HG02943 (cell line): ENCODE measurements at regions not wholly inside any gene's neighbourhood (a gene's known extent, or its start where the extent isn't known, plus 50 kb on each side); places are given as distances from the start of the nearest gene placed in this dataset.

ENCODE experiments used
- ATAC-seq: cut with Tn5 transposase; IDR thresholded peaks from one replicate; pipeline ENCODE4 v1.9.1; 2021; ENCODE audit warnings: mild to moderate bottlenecking, low read depth, moderate library complexity; ENCODE audit not compliant: unreplicated experiment

DNA sequence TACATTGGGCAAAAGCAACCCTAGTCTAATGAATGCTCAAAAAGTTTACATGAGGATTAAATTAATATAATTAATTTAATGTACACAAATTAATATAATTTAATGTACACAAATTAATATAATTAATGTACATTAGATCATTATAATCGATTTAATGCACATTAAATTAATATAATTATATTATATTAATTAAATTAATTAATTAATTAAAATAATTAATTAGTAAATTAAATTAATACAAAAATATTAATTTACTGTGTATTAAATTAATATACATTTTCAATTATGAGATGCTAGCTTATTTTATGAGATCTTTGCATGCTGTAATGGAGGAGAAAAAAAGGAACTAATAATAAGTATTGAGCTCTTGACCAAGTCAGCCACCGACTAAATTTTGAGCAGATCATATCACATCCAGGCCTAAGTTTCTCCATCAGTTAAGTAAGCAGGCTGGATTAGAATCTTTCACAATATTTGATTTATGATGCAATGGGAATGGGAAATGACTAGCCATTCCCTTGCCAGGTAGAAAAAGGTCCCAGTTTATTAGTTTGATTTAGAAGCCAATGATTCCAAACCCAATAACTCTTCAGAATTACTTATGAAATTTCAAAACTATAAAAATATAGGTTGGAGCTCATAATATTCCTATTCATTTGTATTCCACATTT, 533.4 kb upstream of the GRIA1 start:
- no peak for ATAC-seq

DNA sequence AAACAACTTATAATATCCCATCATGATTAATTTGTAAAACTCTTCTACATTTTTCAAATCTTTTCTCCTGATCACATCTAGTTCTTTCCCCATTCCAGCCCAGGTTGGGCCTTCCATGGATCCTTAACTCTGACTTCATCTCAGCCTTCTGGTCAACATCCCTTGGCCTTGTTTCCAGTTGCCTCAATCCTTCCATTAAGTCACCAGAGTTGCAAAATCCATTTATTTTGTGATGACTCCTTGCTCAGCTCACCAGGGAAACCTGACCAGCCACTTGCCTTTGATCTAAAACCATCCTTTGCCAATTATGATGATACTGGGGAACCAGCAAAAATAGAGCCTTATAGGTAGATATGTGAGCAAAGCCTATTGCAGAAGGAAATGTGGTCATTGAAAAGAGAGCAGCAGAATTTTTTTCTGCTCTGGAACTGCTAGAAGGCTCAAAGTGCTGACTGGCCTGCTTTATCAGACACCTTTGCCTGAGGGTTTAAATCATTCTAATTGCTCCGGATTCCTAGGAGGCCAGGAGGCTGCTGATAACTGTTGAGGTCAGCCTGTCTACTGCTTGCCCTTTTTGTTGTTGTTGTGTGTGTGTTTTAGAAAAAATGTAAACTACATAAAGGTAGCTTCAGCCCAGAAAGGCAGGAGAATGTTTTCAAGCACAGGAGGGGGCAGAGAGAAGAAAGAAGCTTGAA, 512.2 kb upstream of the GRIA1 start:
- ATAC-seq, result no peak

DNA sequence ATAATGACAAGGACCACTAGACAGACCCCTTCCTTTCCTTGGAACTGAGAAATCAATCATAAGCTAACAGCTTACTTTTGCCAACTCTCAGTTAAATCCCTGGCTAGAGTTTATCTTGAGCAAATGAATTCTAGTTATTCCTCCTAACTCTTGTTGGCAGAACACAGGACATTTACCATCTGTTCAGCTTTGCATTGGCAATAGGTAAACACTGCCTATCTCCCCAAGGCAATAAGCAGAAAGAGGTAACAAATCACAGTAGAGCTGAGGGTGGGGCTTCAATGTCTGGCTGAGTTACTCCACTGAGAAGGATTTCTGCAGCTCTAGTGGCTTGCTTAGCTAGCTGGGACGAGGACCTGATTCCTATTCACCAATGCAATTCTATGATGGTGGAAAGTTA, 503.3 kb upstream of the GRIA1 start:
- ATAC-seq, result no peak

- no peak for ATAC-seq
Measured at GRCh38 chr5:152990217-152990616, 500.3 kb upstream of the GRIA1 start.

- ATAC-seq, result no peak
Measured at GRCh38 chr5:152990649-152991048, 499.8 kb upstream of the GRIA1 start.

GRCh38 chr5:152994033-152994680, 496.3 kb upstream of the GRIA1 start:
- ATAC-seq, result no peak

GRCh38 chr5:152995214-152995725, 495.2 kb upstream of the GRIA1 start:
- no peak for ATAC-seq

GRCh38 chr5:153005711-153006110, 484.8 kb upstream of the GRIA1 start:
- no peak for ATAC-seq

GRCh38 chr5:153006681-153007080, 483.8 kb upstream of the GRIA1 start:
- ATAC-seq, result no peak

GRCh38 chr5:153014194-153014593, 476.3 kb upstream of the GRIA1 start:
- ATAC-seq, result no peak

- no peak for ATAC-seq
Measured at GRCh38 chr5:153018121-153018520, 472.3 kb upstream of the GRIA1 start.

DNA sequence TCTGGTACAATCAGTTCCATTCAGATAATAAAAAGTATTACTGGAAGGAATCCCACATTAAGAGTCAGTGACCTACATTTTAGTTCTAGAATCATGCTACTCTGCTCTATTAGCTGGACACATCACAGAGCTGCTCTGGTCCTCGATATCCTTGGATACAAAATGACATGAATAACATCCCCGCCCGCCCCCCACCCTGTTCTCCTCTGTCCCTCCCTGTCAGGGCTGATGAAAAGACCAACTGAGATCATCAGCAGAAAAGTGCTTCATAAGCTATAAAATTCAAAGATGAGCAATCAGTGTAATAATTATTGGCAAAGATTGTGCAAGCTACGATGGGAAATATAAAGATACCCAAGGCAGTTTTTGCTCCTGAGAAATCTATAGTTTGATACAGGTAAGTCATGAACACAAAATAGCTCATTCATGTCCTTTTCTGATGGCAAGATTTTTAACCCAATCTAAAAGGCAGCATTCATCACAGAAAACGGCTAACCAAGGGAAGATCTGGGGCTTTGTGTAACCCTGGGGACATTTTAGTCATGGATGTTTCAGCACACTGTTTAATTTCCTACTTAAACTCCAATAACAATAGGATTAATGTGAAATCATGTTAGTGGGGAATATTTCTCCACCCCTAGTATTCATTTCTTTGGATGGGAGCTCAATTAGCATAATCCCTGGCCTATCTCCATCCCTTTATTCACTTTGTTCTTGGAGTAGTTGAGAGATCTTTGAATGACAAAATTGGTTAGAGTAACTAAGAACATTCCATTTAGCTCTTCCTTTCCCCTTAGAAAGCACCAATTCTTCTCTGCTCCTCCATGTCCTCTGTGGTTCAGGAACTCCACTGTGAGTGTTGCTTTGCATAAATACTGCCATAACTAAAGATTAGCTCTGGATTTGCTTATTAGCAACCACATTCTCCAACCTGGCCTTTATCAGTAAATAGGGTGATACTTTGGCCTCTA, 459.4 kb upstream of the GRIA1 start:
- no peak for ATAC-seq

GRCh38 chr5:153039501-153039900, 451.0 kb upstream of the GRIA1 start:
- ATAC-seq, result no peak

GRCh38 chr5:153043886-153044285, 446.6 kb upstream of the GRIA1 start:
- ATAC-seq, result no peak

DNA sequence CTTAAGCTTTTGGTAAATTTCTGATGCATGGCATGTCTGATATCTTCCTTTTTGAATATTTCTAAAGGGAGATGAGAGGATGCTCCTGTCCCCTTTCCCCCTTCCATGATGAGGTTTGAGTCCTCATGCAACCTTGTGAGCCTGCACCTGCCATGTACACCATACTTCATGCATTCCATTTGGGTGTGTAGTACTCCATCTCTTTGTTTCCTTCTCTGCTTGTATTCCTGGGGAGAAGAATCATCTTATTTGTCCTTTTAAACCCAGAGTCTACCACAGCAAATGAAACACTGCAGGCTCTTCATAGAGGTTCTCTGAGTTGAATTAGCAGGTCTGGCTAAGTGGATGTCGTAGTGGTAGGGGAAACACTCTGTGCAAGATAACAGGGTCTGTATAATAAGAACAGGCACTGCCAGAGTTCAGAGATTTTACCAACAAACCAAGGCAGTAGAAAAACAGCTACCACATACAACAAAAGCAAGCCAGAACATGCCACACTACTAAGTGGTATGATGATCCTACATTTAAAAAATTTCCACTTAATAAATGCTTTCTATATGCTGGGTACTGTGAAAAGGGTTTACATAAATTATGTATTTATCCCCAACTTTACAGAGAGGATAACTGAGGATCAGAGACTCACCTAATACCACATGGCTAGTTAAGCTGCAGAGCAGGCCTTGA, 439.8 kb upstream of the GRIA1 start:
- no peak for ATAC-seq

DNA sequence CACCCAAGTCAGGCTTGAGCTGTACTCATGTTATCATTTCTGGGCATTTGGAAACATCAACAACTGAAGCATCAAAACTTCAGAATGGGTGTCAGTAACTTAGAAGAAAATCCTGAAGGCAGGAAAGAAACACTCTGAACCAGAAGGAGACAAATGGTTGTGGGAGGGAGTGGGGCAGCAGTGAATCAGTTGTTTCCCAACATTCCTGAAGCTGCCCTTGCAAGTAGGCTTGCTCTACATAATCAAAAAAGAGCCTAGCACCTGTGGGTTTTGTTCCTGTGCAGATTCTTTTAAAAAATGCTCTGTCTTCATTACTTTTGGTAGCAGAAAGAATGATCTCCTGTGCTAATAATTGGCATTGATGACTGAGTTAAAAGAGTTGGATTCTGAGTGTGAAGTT, 424.2 kb upstream of the GRIA1 start:
- ATAC-seq, result no peak

DNA sequence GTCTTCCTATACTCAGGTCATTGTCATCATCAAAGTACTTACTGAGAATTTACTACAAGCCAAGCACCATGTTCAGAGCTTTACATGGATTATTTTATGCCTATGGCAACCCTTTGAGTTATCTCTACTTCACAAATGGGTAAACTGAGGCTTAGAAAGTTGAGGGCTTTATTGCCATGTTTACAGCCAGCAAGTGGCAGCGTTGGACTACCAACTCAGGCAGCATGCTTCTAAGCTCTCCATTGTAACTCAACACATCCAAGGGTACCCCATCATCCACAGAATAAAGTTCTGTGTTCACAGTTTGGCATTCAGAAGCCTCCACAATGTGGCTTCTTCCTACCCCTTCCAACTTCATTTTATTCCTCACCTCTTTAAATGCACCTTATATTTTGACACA, 422.6 kb upstream of the GRIA1 start:
- ATAC-seq, result no peak

GRCh38 chr5:153079396-153079795, 411.1 kb upstream of the GRIA1 start:
- ATAC-seq, result no peak

DNA sequence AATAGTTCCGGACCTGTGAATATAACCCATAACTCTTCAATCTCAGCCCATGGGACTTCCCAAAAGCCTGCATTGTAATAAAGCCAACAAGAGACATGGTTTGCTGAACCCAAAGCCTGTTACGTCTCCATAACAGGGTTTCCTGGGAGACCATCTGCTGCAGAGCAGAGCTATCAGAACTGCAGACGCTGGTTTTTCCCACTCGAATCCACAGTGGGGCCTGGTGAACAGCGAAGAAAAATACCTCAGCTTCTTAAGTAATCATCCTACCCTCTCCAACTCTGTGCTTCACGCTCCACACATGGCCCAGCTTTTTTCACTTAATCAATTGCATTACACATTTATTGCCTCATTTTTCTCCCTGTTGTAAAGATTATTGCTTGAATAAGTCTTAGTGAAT, 409.5 kb upstream of the GRIA1 start:
- ATAC-seq, result no peak

GRCh38 chr5:153081385-153081784, 409.1 kb upstream of the GRIA1 start:
- ATAC-seq, result no peak
